BE2C (cell line): ENCODE measurements at regions not wholly inside any gene's neighbourhood (a gene's known extent, or its start where the extent isn't known, plus 50 kb on each side); places are given as distances from the start of the nearest gene placed in this dataset.
"Not testable (repeated sequence)": the region's sequence is repeated elsewhere in the genome, so short reads cannot be mapped to it uniquely, and the experiment has no call there.

ENCODE experiments used
- DNase-seq: peaks from one replicate; pipeline ENCODE4 v3.0.0-alpha.2; 2020
- H3K27me3 ChIP-seq: fragments of 250-450 bp; sonication (Bioruptor Pico); 2 replicates; pipeline ENCODE4 v1.5.1; 2020; ENCODE audit warnings: mild to moderate bottlenecking
- H3K36me3 ChIP-seq: fragments of 250-450 bp; sonication (Bioruptor Pico); 2 replicates; pipeline ENCODE4 v1.5.1; 2020; ENCODE audit warnings: mild to moderate bottlenecking
- H3K4me1 ChIP-seq: fragments of 250-450 bp; sonication (Bioruptor Pico); 2 replicates; pipeline ENCODE4 v1.5.1; 2020
- H3K4me3 ChIP-seq: 2 replicates; pipeline ENCODE4 v1.5.1; 2011; ENCODE audit warnings: low read depth, low read length
- H3K9me3 ChIP-seq: fragments of 250-450 bp; sonication (Bioruptor Pico); 2 replicates; pipeline ENCODE4 v1.5.1; 2020
- CTCF ChIP-seq: IDR thresholded peaks from 2 replicates; pipeline ENCODE4 v1.5.1; 2012; ENCODE audit warnings: mild to moderate bottlenecking, low read depth, low read length

- no peaks in the 10 kb centered on the region for H3K4me1 ChIP-seq
- H3K27me3 ChIP-seq: no peaks in the 10 kb centered on the region
- H3K9me3 ChIP-seq: no peaks in the 10 kb centered on the region
- no peak for TF ChIP-seq CTCF
- H3K36me3 ChIP-seq: no peaks in the 10 kb centered on the region
- DNase-seq: no peak
- no peak overlapping the region for H3K4me3 ChIP-seq
Measured at GRCh38 chr1:191414981-191415640, 743.2 kb upstream of the RGS18 start.

- H3K9me3 ChIP-seq: no peaks in the 10 kb centered on the region
- H3K36me3 ChIP-seq: no peaks in the 10 kb centered on the region
Measured at GRCh38 chr1:191419842-191420241, 738.4 kb upstream of the RGS18 start.

GRCh38 chr1:191427593-191427992 is 730.7 kb upstream of the RGS18 start:
- H3K9me3 ChIP-seq: no peaks in the 10 kb centered on the region; the same call in 1 of the 2 replicates
- no peak for TF ChIP-seq CTCF
- DNase-seq: no peak
- H3K36me3 ChIP-seq: no peaks in the 10 kb centered on the region
- no peak overlapping the region for H3K4me3 ChIP-seq
- H3K4me1 ChIP-seq: no peaks in the 10 kb centered on the region
- no peaks in the 10 kb centered on the region for H3K27me3 ChIP-seq

More at GRCh38 chr1:191419842-191420241, 738.4 kb upstream of the RGS18 start:
- TF ChIP-seq CTCF: no peak
- Histone ChIP-seq H3K4me1 (no peaks in the 10 kb centered on the region), H3K27me3 (no peaks in the 10 kb centered on the region), H3K4me3 (no peak overlapping the region)
- DNase-seq: no peak

GRCh38 chr1:191432817-191433216 is 725.4 kb upstream of the RGS18 start:
- H3K27me3 ChIP-seq: no peaks in the 10 kb centered on the region
- TF ChIP-seq CTCF: no peak
- no peaks in the 10 kb centered on the region for H3K36me3 ChIP-seq
- no peak overlapping the region for H3K4me3 ChIP-seq
- DNase-seq: no peak
- H3K9me3 ChIP-seq: no peaks in the 10 kb centered on the region
- H3K4me1 ChIP-seq: no peaks in the 10 kb centered on the region

- Histone ChIP-seq H3K27me3 (no peaks in the 10 kb centered on the region), H3K4me1 (no peaks in the 10 kb centered on the region), H3K36me3 (no peaks in the 10 kb centered on the region), H3K4me3 (no peak overlapping the region), H3K9me3 (no peaks in the 10 kb centered on the region)
- TF ChIP-seq CTCF: no peak
- no peak for DNase-seq
Measured at GRCh38 chr1:191438979-191439378, 719.3 kb upstream of the RGS18 start.

- H3K4me3 ChIP-seq, H3K9me3 ChIP-seq, H3K36me3 ChIP-seq, H3K27me3 ChIP-seq, DNase-seq, H3K4me1 ChIP-seq: not testable (repeated sequence)
Measured at GRCh38 chr1:191448279-191448678, 710.0 kb upstream of the RGS18 start.

GRCh38 chr1:191452586-191452985 is 705.7 kb upstream of the RGS18 start:
- Histone ChIP-seq H3K4me3 (no peak overlapping the region), H3K4me1 (no peaks in the 10 kb centered on the region), H3K27me3 (no peaks in the 10 kb centered on the region), H3K9me3 (no peaks in the 10 kb centered on the region), H3K36me3 (no peaks in the 10 kb centered on the region)
- no peak for TF ChIP-seq CTCF
- DNase-seq: no peak
